Heart right ventricle (tissue), 16 donors: ENCODE measurements at regions not wholly inside any gene's neighbourhood (a gene's known extent, or its start where the extent isn't known, plus 50 kb on each side); places are given as distances from the start of the nearest gene placed in this dataset.

Source experiments
- ATAC-seq, 8 donors: fragments of 200-7000 bp; cut with Tn5 transposase; one replicate each; pipeline ENCODE4 v1.9.1; 2020; ENCODE audit warnings: mild to moderate bottlenecking in 8 of 8, moderate library complexity in 8 of 8, moderate number of reproducible peaks in 1 of 8
- DNase-seq, 2 donors: peaks; one replicate each; pipeline ENCODE4 v3.0.0-alpha.2; 2020
- H3K27ac ChIP-seq, 10 donors: fragments of 200-600 bp; sonication (generic) in 2 of 10; one replicate each; pipeline versions ENCODE4 v1.5.0 to v1.8.0; 2020 to 2022; ENCODE audit warnings: mild to moderate bottlenecking in 3 of 10
- H3K27me3 ChIP-seq, 7 donors: fragments of 200-600 bp; one replicate each; pipeline ENCODE4 v1.8.0; 2021 to 2022; ENCODE audit warnings: mild to moderate bottlenecking in 2 of 7
- H3K36me3 ChIP-seq, 9 donors: fragments of 200-600 bp; sonication (generic) in 1 of 9; one replicate each; pipeline versions ENCODE4 v1.5.0 to v1.8.0; 2020 to 2022; ENCODE audit warnings: mild to moderate bottlenecking in 2 of 9
- H3K4me1 ChIP-seq, 9 donors: fragments of 200-600 bp; sonication (generic) in 1 of 9; one replicate each; pipeline versions ENCODE4 v1.5.0 to v1.8.0; 2020 to 2022; ENCODE audit warnings: mild to moderate bottlenecking in 4 of 9
- H3K4me3 ChIP-seq, 10 donors: fragments of 200-600 bp; sonication (generic) in 2 of 10; one replicate each; pipeline versions ENCODE4 v1.5.0 to v1.8.0; 2020 to 2022; ENCODE audit warnings: mild to moderate bottlenecking in 7 of 10, moderate library complexity in 2 of 10
- H3K9me3 ChIP-seq, 11 donors: fragments of 200-600 bp in 10 of 11; sonication (generic) in 2 of 11; one replicate each; pipeline versions ENCODE4 v1.5.0 to v1.8.0; 2013 to 2022; ENCODE audit warnings: mild to moderate bottlenecking in 2 of 11, control low read depth in 1 of 11, moderate library complexity in 1 of 11
- CTCF ChIP-seq, 9 donors: fragments of 200-600 bp; sonication (generic) in 2 of 9; IDR thresholded peaks; one replicate each; pipeline versions ENCODE4 v1.5.0 to v1.8.0; 2021 to 2022; ENCODE audit warnings: antibody characterized with exemption in 9 of 9, mild to moderate bottlenecking in 5 of 9, moderate library complexity in 1 of 9
- WGBS, 2 donors: extraction: QIAGEN DNeasy Blood & Tissue Kit; methylation state at CpG; one replicate each; pipeline ENCODE4 v1.1.7; 2013; ENCODE audit warnings: inconsistent platforms in 1 of 2; 5-methylcytosine and 5-hydroxymethylcytosine counted together
- intact Hi-C, 10 donors: fragments of 100-400 bp; cut with DNase I; formaldehyde crosslinking; loops; one replicate each; pipeline versions ENCODE4 v1.11.1 to v1.14.2; 2022
- donor health status: Arrhythmogenic right ventricular cardiomyopathy.
- donor health status: ischemic (EF 13 %, LVEDD 7.1; RV severe dilation, severe dysfunction).
- donor health status: healthy with polysubstance abuse.
- donor health status: DM: no; HTN: yes; CAD: no.
- donor health status: DM: no; HTN: no; CAD: no.
- donor health status: ischemic (EF 25% LVEDD 6.9; RV normal size, moderate dysfunction).
- donor health status: ischemic (EF 25% LVEDD 5.7; RV mildly dilated, moderate dysfunction).
- donor health status: healthy.
- donor health status: DM: yes; HTN: yes; CAD: no.
- donor health status: Ischemic cardiomyopathy.
- donor health status: ischemic (EF 35%, LVEDD 5.7; RV mildly dilated, moderate dysfunction).
- donor health status: nonischemic (EF 11% LVEDD 7.7; RV severe dilation, severe dysfunction).
- donor health status: DM: yes; HTN: yes; CAD: no.
- donor health status: PGD.
- donor health status: ischemic (EF 29% LVEDD 5.4; RV normal size, mild dysfunction).
- donor health status: nonischemic (EF 23%, LVEDD 6.1; RV moderate dilation, normal function).

DNA sequence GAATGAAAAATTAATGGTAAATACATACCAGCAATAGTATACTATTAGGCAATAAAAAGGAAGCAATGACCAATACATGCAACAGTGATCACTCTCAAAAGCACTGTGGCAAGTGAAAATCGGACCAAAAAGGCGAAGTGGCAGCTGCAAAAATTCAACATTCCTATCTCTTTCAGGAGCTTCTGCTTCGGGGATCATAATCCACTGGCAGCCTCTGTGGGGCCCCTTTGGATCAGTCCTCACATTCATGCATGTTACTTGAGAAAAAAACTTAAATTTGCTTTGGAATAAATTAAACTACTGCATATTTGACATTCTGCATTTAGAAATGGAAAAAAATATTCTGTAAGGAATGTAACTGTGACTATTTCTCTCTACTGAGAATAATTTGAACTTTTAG lies 425.6 kb downstream of the NR2F2 start:
- Histone ChIP-seq H3K36me3 (no peaks in the 10 kb centered on the region), H3K9me3 (peaks cover 0 to 7% (median 0%) of the 10 kb centered on the region in 11 donors), H3K27ac (no peak overlapping the region), H3K4me1 (no peaks in the 10 kb centered on the region), H3K27me3 (no peaks in the 10 kb centered on the region), H3K4me3 (no peak overlapping the region)
- ATAC-seq (no peak), DNase-seq (no peak)
- 62 to 76% methylated on average over 3 of the region's 3 CpGs for WGBS, 2 donors
- intact Hi-C loops: no loop called here
- TF ChIP-seq CTCF (IDR thresholded peaks at IDR 0.05): no peak

DNA sequence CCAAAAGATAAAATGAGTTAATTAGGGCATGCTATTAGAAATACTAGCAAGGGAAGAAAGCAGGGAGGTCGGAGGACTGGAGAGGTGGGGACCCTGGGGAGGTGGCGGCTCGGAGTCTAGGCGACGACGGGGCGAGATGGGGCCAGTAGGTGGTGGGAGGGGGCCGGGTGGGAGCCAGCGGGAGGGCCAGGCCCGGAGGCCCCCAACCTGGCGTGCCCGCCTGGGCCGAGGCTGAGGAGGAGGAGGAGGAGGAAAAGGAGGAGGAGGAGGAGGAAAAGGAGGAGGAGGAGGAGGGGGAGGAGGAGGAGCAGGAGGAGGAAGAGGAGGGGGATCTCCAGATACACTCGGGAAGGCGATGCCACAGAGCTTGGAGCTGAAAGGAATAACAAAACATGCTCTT lies 426.2 kb downstream of the NR2F2 start:
- DNase-seq (no peak), ATAC-seq (no peak)
- no peaks in the 10 kb centered on the region for H3K36me3 ChIP-seq
- no peaks in the 10 kb centered on the region for H3K4me1 ChIP-seq
- no peak overlapping the region for H3K27ac ChIP-seq
- intact Hi-C loops: no loop called here
- no peaks in the 10 kb centered on the region for H3K27me3 ChIP-seq
- H3K9me3 ChIP-seq: peaks cover 0 to 7% (median 0%) of the 10 kb centered on the region in 11 donors
- no peak for TF ChIP-seq CTCF (IDR thresholded peaks at IDR 0.05)
- WGBS, 2 donors: 72 to 86% methylated on average over 10 to 12 of the region's 15 CpGs
- no peak overlapping the region for H3K4me3 ChIP-seq

DNA sequence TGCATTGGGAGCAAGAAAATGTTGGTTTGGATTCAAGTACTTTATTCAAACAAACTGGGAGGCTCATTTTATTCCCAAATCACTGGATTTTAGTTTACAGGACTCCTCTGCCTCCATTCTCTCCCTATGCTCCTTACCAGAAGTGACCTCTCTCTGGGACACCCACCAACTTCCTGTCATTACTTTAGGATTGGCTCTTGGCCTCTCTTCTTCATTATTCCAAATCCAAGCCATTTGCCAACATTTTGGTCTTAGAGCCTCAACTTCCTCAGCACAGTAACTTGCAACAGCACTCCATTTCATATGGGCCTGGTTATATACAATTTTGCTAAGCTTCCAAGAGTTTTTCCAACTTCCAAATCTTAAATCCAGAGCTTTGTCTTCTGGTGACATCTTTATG lies 432.1 kb downstream of the NR2F2 start:
- ATAC-seq: no peak

DNA sequence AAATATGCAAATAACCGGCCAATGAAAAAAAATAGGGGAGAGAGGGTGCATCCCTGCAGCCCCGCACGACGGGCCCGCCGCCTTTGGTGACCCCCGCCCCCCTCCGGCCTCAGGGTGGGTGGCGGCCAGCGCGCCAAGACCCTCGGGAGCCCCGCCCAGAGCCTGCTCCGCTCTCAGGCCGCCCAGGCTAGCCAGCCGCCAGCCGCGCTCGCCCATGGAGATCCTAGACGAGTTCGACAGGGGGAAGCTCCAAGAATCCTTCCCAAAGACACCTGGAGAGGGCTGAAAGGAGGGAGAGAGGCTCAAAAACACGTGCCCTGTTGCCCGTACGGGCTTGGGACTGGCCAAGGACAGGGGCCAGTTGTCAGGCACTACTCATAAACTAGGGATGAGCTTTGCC lies 434.0 kb downstream of the NR2F2 start:
- Histone ChIP-seq H3K27ac (no peak overlapping the region), H3K4me1 (no peaks in the 10 kb centered on the region), H3K4me3 (no peak overlapping the region), H3K36me3 (no peaks in the 10 kb centered on the region), H3K9me3 (peaks cover 0 to under 1% (median 0%) of the 10 kb centered on the region in 11 donors), H3K27me3 (peaks cover 0 to 11% (median 5%) of the 10 kb centered on the region in 7 donors)
- intact Hi-C loops: no loop called here
- ATAC-seq (no peak), DNase-seq (no peak)
- 85 to 86% methylated on average over 24 of the region's 24 CpGs for whole genome bisulfite sequencing, 2 donors
- TF ChIP-seq CTCF (IDR thresholded peaks at IDR 0.05): no peak

More for the DNA sequence above, 432.1 kb downstream of the NR2F2 start:
- no peak for DNase-seq
- TF ChIP-seq CTCF (IDR thresholded peaks at IDR 0.05): no peak
- Histone ChIP-seq H3K27me3 (peaks cover 0 to 7% (median 2%) of the 10 kb centered on the region in 7 donors), H3K36me3 (no peaks in the 10 kb centered on the region), H3K4me3 (no peak overlapping the region), H3K4me1 (no peaks in the 10 kb centered on the region), H3K27ac (no peak overlapping the region), H3K9me3 (peaks cover 0 to 7% (median 0%) of the 10 kb centered on the region in 11 donors)
- intact Hi-C loops: no loop called here
